Ishikawa (cell line): ENCODE measurements at regions not wholly inside any gene's neighbourhood (a gene's known extent, or its start where the extent isn't known, plus 50 kb on each side); places are given as distances from the start of the nearest gene placed in this dataset.

ENCODE experiments used
- CEBPB ChIP-seq: IDR thresholded peaks from 2 replicates; pipeline ENCODE4 v1.6.1; 2012
- CREB1 ChIP-seq: IDR thresholded peaks from 2 replicates; pipeline ENCODE4 v1.6.1; 2012; ENCODE audit warnings: low read depth
- EGR1 ChIP-seq: IDR thresholded peaks from 2 replicates; pipeline ENCODE4 v1.6.1; 2012
- EP300 ChIP-seq: IDR thresholded peaks from 2 replicates; pipeline ENCODE4 v1.6.1; 2012; ENCODE audit warnings: borderline replicate concordance
- FOXM1 ChIP-seq: IDR thresholded peaks from 2 replicates; pipeline ENCODE4 v1.6.1; 2012; ENCODE audit warnings: low read depth, borderline replicate concordance
- NFIC ChIP-seq: IDR thresholded peaks from 2 replicates; pipeline ENCODE4 v1.6.1; 2012
- RAD21 ChIP-seq: IDR thresholded peaks from 2 replicates; pipeline ENCODE4 v1.6.1; 2012; ENCODE audit warnings: low read depth
- TAF1 ChIP-seq: IDR thresholded peaks from 2 replicates; pipeline ENCODE4 v1.6.1; 2012; ENCODE audit warnings: low read depth, mild to moderate bottlenecking
- TCF12 ChIP-seq: IDR thresholded peaks from 2 replicates; pipeline ENCODE4 v1.6.1; 2012; ENCODE audit warnings: low read depth
- TEAD4 ChIP-seq: IDR thresholded peaks from 2 replicates; pipeline ENCODE4 v1.6.1; 2012
- YY1 ChIP-seq: IDR thresholded peaks from 2 replicates; pipeline ENCODE4 v1.6.1; 2012; ENCODE audit warnings: low read depth
- ZBTB7A ChIP-seq: IDR thresholded peaks from 2 replicates; pipeline ENCODE4 v1.6.1; 2012; ENCODE audit warnings: low read depth
- TF ChIP-seq, protein P1 (sequence below): IDR thresholded peaks from 2 replicates; pipeline ENCODE4 v1.6.1; 2012
- TF ChIP-seq, protein P2 (sequence below): IDR thresholded peaks from 2 replicates; pipeline ENCODE4 v1.6.1; 2012
- TF ChIP-seq, protein P3 (sequence below): IDR thresholded peaks from 2 replicates; pipeline ENCODE4 v1.6.1; 2012; ENCODE audit warnings: low read depth, mild to moderate bottlenecking

DNA sequence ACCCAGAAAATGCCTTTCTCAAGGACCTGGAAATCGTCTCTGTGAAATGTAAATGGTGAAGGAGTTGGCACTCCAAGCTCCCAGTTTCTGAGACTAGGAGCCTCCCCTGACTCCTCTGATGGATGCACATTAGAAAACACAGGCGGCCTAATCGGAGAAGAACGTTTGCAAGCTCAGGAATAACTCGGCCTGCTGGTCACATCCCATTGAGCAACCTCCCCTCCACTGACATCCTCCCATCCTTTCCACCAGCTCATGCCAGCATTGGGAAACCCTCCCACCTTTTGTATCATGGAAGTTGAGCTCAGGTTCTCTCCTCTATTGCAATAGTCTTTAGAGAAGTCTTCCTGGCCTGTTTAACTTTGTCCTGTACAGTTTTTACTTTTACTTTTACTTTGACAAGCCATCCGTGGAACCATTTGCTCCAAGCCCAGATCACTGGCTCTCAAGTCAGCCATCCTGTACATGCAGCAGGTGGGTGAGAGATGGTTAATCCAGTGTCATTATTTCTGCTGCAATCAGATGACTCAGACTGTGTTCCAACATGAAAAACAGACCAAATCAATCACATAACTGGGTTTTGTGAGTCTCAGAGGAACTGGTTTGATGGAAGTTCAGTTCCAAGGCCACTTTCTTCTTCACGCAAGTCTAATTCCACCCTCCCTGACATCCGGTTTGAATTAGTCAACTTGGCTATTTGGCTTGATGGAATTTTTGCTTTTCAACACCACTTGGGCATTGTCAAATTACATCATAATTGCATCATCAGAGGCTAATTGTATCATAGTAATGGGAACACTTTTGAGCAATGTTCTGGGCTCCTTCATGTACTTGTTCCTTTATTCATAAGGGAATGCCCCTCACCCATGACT lies 619.4 kb upstream of the CDH4 start:
- TF ChIP-seq RAD21 (no peak), CEBPB (no peak), NFIC (no peak), FOXM1 (no peak), EP300 (no peak)

DNA sequence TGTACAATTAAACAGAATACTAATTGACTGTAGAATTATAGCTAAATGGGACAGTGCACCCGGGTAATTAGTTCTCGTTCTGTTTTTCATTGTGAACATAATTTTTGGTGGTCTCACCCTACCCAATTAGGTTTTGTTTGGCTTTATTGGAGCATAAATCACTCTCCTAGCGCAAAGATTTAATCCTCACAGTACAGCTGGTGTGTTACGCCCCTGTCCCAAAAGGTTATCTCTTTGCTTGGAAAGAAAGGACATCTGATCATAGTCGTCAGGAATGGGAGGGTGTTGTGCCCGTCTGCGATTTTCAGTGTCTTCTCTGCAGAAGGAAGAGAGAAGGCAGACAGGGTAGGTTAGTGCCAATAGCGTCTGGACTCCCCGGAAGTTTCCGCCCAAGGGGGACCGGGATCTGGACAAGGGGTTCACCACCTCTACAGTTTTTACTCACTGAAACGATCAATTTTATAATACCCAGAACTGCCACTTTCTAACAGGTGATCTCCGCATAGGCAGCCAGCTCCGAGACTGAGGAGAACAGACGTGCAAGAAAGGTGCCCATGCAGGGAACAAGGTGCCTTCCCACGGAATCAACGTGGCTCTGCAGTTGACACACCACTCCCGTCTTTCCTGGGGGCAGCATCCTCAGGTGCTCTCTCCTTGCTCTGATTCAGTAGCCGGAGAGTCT lies 617.4 kb upstream of the CDH4 start:
- TF ChIP-seq, protein P1, sequence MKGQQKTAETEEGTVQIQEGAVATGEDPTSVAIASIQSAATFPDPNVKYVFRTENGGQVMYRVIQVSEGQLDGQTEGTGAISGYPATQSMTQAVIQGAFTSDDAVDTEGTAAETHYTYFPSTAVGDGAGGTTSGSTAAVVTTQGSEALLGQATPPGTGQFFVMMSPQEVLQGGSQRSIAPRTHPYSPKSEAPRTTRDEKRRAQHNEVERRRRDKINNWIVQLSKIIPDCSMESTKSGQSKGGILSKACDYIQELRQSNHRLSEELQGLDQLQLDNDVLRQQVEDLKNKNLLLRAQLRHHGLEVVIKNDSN, result no peak
- TF ChIP-seq CREB1 (no peak), TEAD4 (no peak), NFIC (no peak), EP300 (no peak)
- TF ChIP-seq, protein P2, sequence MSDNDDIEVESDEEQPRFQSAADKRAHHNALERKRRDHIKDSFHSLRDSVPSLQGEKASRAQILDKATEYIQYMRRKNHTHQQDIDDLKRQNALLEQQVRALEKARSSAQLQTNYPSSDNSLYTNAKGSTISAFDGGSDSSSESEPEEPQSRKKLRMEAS, result no peak

DNA sequence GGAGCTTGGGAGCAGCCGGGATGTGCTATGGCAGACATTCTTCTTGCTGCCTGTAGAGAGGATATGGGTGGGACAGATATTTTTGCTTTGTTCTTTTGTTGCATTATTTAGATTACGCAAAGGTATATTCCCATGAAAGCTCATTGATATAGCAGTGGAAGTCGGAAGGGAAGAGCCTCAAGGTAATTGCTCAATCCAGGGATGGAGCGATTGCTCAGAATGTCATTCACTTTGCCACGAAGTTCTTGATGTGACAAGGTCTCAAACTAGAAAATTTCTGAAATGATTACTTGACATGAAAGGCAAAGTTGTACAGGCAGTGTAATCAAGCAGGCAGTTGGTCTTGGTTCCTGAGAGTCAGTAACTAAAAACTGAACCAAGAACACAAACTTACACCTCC lies 615.6 kb upstream of the CDH4 start:
- TF ChIP-seq TAF1, result no peak
- TF ChIP-seq CREB1, result no peak
- TF ChIP-seq, protein P2, result no peak
- TF ChIP-seq EGR1, result no peak
- TF ChIP-seq FOXM1, result no peak
- no peak for TF ChIP-seq TEAD4
- TF ChIP-seq RAD21, result no peak
- TF ChIP-seq CEBPB, result no peak
- no peak for TF ChIP-seq TCF12
- no peak for TF ChIP-seq EP300
- TF ChIP-seq NFIC, result no peak
- TF ChIP-seq, protein P1, result no peak

DNA sequence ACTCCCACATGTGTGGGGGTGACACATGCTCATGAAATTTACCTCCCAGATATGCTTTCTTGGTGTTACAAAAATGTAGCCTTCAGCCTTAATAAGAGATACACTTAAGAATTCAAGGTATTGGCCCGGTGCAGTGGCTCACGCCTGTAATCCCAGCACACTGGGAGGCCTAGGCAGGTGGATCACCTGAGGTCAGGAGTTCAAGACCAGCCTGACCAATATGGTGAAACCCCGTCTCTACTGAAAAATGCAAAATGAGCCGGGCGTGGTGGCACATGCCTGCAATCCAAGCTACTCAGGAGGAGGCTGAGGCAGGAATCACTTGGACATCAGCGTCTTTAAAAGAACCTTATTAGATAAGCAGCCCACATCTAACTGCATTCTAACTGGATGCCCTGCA lies 614.3 kb upstream of the CDH4 start:
- TF ChIP-seq, protein P3, sequence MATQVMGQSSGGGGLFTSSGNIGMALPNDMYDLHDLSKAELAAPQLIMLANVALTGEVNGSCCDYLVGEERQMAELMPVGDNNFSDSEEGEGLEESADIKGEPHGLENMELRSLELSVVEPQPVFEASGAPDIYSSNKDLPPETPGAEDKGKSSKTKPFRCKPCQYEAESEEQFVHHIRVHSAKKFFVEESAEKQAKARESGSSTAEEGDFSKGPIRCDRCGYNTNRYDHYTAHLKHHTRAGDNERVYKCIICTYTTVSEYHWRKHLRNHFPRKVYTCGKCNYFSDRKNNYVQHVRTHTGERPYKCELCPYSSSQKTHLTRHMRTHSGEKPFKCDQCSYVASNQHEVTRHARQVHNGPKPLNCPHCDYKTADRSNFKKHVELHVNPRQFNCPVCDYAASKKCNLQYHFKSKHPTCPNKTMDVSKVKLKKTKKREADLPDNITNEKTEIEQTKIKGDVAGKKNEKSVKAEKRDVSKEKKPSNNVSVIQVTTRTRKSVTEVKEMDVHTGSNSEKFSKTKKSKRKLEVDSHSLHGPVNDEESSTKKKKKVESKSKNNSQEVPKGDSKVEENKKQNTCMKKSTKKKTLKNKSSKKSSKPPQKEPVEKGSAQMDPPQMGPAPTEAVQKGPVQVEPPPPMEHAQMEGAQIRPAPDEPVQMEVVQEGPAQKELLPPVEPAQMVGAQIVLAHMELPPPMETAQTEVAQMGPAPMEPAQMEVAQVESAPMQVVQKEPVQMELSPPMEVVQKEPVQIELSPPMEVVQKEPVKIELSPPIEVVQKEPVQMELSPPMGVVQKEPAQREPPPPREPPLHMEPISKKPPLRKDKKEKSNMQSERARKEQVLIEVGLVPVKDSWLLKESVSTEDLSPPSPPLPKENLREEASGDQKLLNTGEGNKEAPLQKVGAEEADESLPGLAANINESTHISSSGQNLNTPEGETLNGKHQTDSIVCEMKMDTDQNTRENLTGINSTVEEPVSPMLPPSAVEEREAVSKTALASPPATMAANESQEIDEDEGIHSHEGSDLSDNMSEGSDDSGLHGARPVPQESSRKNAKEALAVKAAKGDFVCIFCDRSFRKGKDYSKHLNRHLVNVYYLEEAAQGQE, result no peak

DNA sequence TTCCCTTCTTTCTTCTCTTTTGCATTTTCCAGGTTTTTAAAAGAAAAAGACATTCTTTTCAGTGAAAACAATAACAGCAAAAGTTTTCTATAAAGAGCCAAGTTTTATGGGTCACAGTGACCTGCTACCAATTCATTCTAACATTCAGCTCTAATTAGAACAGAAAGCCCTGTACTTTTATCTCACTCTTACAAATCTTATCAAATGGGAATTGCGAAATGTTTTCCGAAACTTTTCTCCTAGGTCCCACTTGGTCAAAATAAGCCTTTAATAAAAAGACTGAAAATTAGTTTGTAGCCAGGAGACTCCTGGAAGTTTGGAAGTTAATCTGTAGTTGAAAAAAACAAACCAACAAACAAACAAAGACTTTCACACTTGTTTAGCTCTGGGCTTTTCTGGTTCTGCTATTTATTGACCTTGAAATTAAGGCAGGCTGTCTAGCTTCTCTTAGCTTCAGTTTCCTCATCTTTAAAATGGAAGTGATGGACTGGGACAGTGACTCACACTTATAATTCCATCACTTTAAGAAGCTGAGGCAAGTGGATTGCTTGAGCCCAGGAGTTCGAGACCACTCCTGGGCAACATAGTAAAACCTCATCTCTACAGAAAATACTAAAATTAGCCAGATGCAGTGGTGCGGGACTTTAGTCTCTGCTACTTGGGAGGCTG lies 613.5 kb upstream of the CDH4 start:
- TF ChIP-seq NFIC, result no peak
- TF ChIP-seq, protein P2, result no peak
- TF ChIP-seq FOXM1, result no peak
- TF ChIP-seq CREB1, result no peak
- no peak for TF ChIP-seq TEAD4
- TF ChIP-seq CEBPB, result no peak
- no peak for TF ChIP-seq EGR1
- TF ChIP-seq YY1, result no peak
- no peak for TF ChIP-seq TCF12
- no peak for TF ChIP-seq RAD21
- TF ChIP-seq EP300, result no peak
- no peak for TF ChIP-seq ZBTB7A
- TF ChIP-seq TAF1, result no peak
- TF ChIP-seq, protein P1, result no peak
- TF ChIP-seq, protein P3, result no peak
